ENCODE measurements at regions not wholly inside any gene's neighbourhood (a gene's known extent, or its start where the extent isn't known, plus 50 kb on each side); places are given as distances from the start of the nearest gene placed in this dataset.

DNA sequence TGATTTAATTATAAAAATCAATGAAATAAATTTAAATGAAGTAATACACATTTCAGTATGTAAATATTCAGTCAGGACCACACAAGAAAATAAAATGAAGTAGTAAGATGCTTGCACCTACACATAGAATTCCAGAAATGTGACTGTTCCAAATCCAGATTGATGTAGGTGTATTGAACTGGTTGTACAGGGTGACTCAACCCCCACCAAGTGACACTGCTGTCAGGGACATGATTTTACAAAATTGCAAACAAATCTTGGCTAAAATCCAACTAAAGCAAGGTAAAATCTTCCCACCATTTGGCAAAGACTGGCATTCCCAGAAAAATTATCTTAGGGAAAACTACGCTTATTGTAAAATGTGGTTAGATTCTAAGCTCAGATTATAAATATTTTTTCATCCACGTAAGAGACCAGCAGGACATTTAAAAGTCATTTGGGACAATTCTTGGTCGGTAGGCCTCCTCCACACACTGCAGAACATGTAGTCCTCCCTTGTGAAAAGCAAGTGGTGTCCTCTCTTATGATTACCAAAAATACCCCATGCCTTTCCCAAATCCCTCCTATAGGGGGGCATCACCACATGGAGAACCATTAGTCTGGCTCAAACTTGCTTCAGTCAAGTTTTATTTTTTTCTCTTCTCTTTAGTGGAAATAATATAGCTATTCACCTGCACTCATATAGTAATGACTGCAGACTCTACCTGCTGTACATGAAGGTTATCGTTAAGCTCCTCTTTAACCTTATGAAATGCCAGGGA is 287.1 kb upstream of the SMIM30 start:
- no peak for TF ChIP-seq MAZ (IDR thresholded peaks at IDR 0.05; ENCODE audit: borderline replicate concordance, low read depth, low read length)
- TF ChIP-seq CEBPB (IDR thresholded peaks at IDR 0.05; ENCODE audit: low read depth, low read length), result no peak
- TF ChIP-seq, protein P1, sequence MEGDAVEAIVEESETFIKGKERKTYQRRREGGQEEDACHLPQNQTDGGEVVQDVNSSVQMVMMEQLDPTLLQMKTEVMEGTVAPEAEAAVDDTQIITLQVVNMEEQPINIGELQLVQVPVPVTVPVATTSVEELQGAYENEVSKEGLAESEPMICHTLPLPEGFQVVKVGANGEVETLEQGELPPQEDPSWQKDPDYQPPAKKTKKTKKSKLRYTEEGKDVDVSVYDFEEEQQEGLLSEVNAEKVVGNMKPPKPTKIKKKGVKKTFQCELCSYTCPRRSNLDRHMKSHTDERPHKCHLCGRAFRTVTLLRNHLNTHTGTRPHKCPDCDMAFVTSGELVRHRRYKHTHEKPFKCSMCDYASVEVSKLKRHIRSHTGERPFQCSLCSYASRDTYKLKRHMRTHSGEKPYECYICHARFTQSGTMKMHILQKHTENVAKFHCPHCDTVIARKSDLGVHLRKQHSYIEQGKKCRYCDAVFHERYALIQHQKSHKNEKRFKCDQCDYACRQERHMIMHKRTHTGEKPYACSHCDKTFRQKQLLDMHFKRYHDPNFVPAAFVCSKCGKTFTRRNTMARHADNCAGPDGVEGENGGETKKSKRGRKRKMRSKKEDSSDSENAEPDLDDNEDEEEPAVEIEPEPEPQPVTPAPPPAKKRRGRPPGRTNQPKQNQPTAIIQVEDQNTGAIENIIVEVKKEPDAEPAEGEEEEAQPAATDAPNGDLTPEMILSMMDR (conservative IDR thresholded peaks at IDR 0.05; ENCODE audit: low read depth, low read length), result no peak
- no peak for TF ChIP-seq POLR2A (IDR thresholded peaks at IDR 0.05; ENCODE audit: low read depth, low read length)
- no peak for TF ChIP-seq RFX5 (IDR thresholded peaks at IDR 0.05; ENCODE audit: low read depth, low read length)
- no peak for TF ChIP-seq MXI1 (IDR thresholded peaks at IDR 0.05; ENCODE audit: borderline replicate concordance, low read depth, low read length)
- TF ChIP-seq, protein P2, sequence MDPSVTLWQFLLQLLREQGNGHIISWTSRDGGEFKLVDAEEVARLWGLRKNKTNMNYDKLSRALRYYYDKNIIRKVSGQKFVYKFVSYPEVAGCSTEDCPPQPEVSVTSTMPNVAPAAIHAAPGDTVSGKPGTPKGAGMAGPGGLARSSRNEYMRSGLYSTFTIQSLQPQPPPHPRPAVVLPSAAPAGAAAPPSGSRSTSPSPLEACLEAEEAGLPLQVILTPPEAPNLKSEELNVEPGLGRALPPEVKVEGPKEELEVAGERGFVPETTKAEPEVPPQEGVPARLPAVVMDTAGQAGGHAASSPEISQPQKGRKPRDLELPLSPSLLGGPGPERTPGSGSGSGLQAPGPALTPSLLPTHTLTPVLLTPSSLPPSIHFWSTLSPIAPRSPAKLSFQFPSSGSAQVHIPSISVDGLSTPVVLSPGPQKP (IDR thresholded peaks at IDR 0.05; ENCODE audit: borderline replicate concordance, low read depth, low read length), result no peak
- no peak for TF ChIP-seq MAFK (IDR thresholded peaks at IDR 0.05; ENCODE audit: low read depth, low read length)
- TF ChIP-seq RAD21 (IDR thresholded peaks at IDR 0.05; ENCODE audit: low read length), result no peak
- no peak for TF ChIP-seq BHLHE40 (IDR thresholded peaks at IDR 0.05; ENCODE audit: low read depth, low read length)

All from IMR-90 (cell line).